Vagina (tissue), 2 donors: ENCODE measurements at regions not wholly inside any gene's neighbourhood (a gene's known extent, or its start where the extent isn't known, plus 50 kb on each side); places are given as distances from the start of the nearest gene placed in this dataset.

Experiments
- DNase-seq, 2 donors: peaks; one replicate each; pipeline ENCODE4 v3.0.0-alpha.2; 2017; ENCODE audit errors: extremely low spot score in 2 of 2
- H3K27ac ChIP-seq: fragments of 200-600 bp; sonication (generic); one replicate; pipeline ENCODE4 v1.5.1; 2019
- H3K27me3 ChIP-seq: fragments of 200-600 bp; sonication (generic); one replicate; pipeline ENCODE4 v1.5.1; 2019
- H3K36me3 ChIP-seq, 2 donors: fragments of 200-600 bp; sonication (generic); one replicate each; pipeline ENCODE4 v1.5.1; 2017 to 2019
- H3K4me1 ChIP-seq: fragments of 200-600 bp; sonication (generic); one replicate; pipeline ENCODE4 v1.5.1; 2019
- H3K4me3 ChIP-seq, 2 donors: fragments of 200-600 bp; sonication (generic); 1 replicate in 1 of 2; 2 replicates in 1 of 2; pipeline ENCODE4 v1.5.1; 2016 to 2019
- H3K9me3 ChIP-seq: fragments of 200-600 bp; sonication (generic); one replicate; pipeline ENCODE4 v1.5.1; 2019
- CTCF ChIP-seq, 3 experiments: fragments of 450-650 bp in 2 of 3; fragments of 200-600 bp in 1 of 3; sonication (generic) in 1 of 3; IDR thresholded peaks; one replicate each; pipeline ENCODE4 v1.5.1; 2017 to 2019; ENCODE audit warnings: antibody characterized with exemption in 3 of 3, mild to moderate bottlenecking in 2 of 3, moderate library complexity in 2 of 3
- POLR2A ChIP-seq, 2 donors: fragments of 450-650 bp; IDR thresholded peaks; one replicate each; pipeline ENCODE4 v1.6.1; 2017; ENCODE audit warnings: antibody characterized with exemption in 2 of 2, mild to moderate bottlenecking in 2 of 2, moderate library complexity in 2 of 2
- POLR2AphosphoS5 ChIP-seq, 2 donors: sonication (generic); formaldehyde crosslinking; IDR thresholded peaks; one replicate each; pipeline ENCODE4 v1.9.0; 2017; ENCODE audit warnings: antibody characterized with exemption in 2 of 2, mild to moderate bottlenecking in 2 of 2, low read depth in 1 of 2; ENCODE audit not compliant: insufficient read depth in 1 of 2
- intact Hi-C: fragments of 100-400 bp; cut with DNase I; formaldehyde crosslinking; loops from one replicate; pipeline ENCODE4 v1.15.1; 2023

GRCh38 chr1:194816859-194817258 is 1630.4 kb upstream of the B3GALT2 start:
- no peak for DNase-seq
- no peak overlapping the region for H3K27ac ChIP-seq
- intact Hi-C loops, result no loop called here
- H3K9me3 ChIP-seq, result no peaks in the 10 kb centered on the region
- no peaks in the 10 kb centered on the region for H3K4me1 ChIP-seq
- H3K27me3 ChIP-seq, result no peaks in the 10 kb centered on the region
- TF ChIP-seq CTCF (IDR thresholded peaks at IDR 0.05) (no peak), POLR2A (IDR thresholded peaks at IDR 0.05) (no peak), POLR2AphosphoS5 (IDR thresholded peaks at IDR 0.05; ENCODE audit: insufficient read depth in 1 of 2, low read depth in 1 of 2) (no peak)
- H3K36me3 ChIP-seq, result no peaks in the 10 kb centered on the region
- H3K4me3 ChIP-seq, result no peak overlapping the region

GRCh38 chr1:194813096-194813495 is 1626.7 kb upstream of the B3GALT2 start:
- no peak overlapping the region for H3K27ac ChIP-seq
- no peak for TF ChIP-seq POLR2A (IDR thresholded peaks at IDR 0.05)
- TF ChIP-seq POLR2AphosphoS5 (IDR thresholded peaks at IDR 0.05; ENCODE audit: insufficient read depth in 1 of 2, low read depth in 1 of 2), result no peak
- no peak for TF ChIP-seq CTCF (IDR thresholded peaks at IDR 0.05)
- no peak overlapping the region for H3K4me3 ChIP-seq
- H3K36me3 ChIP-seq, result no peaks in the 10 kb centered on the region
- no peaks in the 10 kb centered on the region for H3K27me3 ChIP-seq
- intact Hi-C loops, result no loop called here
- no peak for DNase-seq
- no peaks in the 10 kb centered on the region for H3K4me1 ChIP-seq
- no peaks in the 10 kb centered on the region for H3K9me3 ChIP-seq

- no peak overlapping the region for H3K27ac ChIP-seq
- no peaks in the 10 kb centered on the region for H3K9me3 ChIP-seq
- H3K27me3 ChIP-seq, result no peaks in the 10 kb centered on the region
- no peaks in the 10 kb centered on the region for H3K4me1 ChIP-seq
- no peak overlapping the region for H3K4me3 ChIP-seq
- intact Hi-C loops, result no loop called here
- no peak for TF ChIP-seq POLR2AphosphoS5 (IDR thresholded peaks at IDR 0.05; ENCODE audit: insufficient read depth in 1 of 2, low read depth in 1 of 2)
- TF ChIP-seq POLR2A (IDR thresholded peaks at IDR 0.05), result no peak
- TF ChIP-seq CTCF (IDR thresholded peaks at IDR 0.05), result no peak
- H3K36me3 ChIP-seq, result no peaks in the 10 kb centered on the region
- no peak for DNase-seq
These were observed 1623.3 kb upstream of the B3GALT2 start for GRCh38 chr1:194809665-194810064.

- no peaks in the 10 kb centered on the region for H3K36me3 ChIP-seq
- no peaks in the 10 kb centered on the region for H3K9me3 ChIP-seq
- no peak overlapping the region for H3K27ac ChIP-seq
- no peaks in the 10 kb centered on the region for H3K4me1 ChIP-seq
- no peaks in the 10 kb centered on the region for H3K27me3 ChIP-seq
- intact Hi-C loops, result no loop called here
- DNase-seq, result no peak
- no peak overlapping the region for H3K4me3 ChIP-seq
- no peak for TF ChIP-seq CTCF (IDR thresholded peaks at IDR 0.05)
- no peak for TF ChIP-seq POLR2A (IDR thresholded peaks at IDR 0.05)
- no peak for TF ChIP-seq POLR2AphosphoS5 (IDR thresholded peaks at IDR 0.05; ENCODE audit: insufficient read depth in 1 of 2, low read depth in 1 of 2)
These were observed 1622.8 kb upstream of the B3GALT2 start for GRCh38 chr1:194809215-194809614.

GRCh38 chr1:194807530-194808220 is 1621.3 kb upstream of the B3GALT2 start:
- Histone ChIP-seq H3K4me1 (no peaks in the 10 kb centered on the region), H3K27me3 (no peaks in the 10 kb centered on the region), H3K9me3 (no peaks in the 10 kb centered on the region), H3K27ac (no peak overlapping the region), H3K36me3 (no peaks in the 10 kb centered on the region), H3K4me3 (no peak overlapping the region)
- DNase-seq, result no peak
- intact Hi-C loops, result no loop called here
- TF ChIP-seq POLR2A (IDR thresholded peaks at IDR 0.05) (no peak), CTCF (IDR thresholded peaks at IDR 0.05) (no peak), POLR2AphosphoS5 (IDR thresholded peaks at IDR 0.05; ENCODE audit: insufficient read depth in 1 of 2, low read depth in 1 of 2) (no peak)
